ENCODE measurements at regions not wholly inside any gene's neighbourhood (a gene's known extent, or its start where the extent isn't known, plus 50 kb on each side); places are given as distances from the start of the nearest gene placed in this dataset.

DNA sequence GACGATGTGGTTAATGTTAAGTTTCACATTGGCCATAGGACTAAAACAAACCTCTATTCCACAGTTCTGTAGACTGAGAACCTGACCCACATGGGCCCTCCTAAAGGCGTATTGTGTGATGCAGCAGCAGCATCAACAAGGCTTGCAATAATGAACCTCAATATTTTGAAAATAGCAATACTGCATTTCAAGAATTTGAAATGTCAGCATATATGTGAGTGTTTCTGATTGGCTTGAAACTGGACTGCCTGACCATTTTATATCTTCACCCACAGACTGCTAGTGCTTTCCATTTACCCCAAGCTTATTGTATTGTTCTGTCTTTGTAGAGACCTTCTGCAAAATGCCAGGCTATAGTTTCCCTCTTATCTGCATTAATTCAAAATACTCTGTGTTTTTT, 1122.3 kb downstream of the IGSF11 start:
- DNase-seq (ENCODE audit: low read depth): no peak
- TF ChIP-seq, protein P1, sequence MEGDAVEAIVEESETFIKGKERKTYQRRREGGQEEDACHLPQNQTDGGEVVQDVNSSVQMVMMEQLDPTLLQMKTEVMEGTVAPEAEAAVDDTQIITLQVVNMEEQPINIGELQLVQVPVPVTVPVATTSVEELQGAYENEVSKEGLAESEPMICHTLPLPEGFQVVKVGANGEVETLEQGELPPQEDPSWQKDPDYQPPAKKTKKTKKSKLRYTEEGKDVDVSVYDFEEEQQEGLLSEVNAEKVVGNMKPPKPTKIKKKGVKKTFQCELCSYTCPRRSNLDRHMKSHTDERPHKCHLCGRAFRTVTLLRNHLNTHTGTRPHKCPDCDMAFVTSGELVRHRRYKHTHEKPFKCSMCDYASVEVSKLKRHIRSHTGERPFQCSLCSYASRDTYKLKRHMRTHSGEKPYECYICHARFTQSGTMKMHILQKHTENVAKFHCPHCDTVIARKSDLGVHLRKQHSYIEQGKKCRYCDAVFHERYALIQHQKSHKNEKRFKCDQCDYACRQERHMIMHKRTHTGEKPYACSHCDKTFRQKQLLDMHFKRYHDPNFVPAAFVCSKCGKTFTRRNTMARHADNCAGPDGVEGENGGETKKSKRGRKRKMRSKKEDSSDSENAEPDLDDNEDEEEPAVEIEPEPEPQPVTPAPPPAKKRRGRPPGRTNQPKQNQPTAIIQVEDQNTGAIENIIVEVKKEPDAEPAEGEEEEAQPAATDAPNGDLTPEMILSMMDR (conservative IDR thresholded peaks at IDR 0.05; ENCODE audit: low read depth, low read length): no peak
- no peak overlapping the region for H3K4me3 ChIP-seq (ENCODE audit: low read depth, low read length)

DNA sequence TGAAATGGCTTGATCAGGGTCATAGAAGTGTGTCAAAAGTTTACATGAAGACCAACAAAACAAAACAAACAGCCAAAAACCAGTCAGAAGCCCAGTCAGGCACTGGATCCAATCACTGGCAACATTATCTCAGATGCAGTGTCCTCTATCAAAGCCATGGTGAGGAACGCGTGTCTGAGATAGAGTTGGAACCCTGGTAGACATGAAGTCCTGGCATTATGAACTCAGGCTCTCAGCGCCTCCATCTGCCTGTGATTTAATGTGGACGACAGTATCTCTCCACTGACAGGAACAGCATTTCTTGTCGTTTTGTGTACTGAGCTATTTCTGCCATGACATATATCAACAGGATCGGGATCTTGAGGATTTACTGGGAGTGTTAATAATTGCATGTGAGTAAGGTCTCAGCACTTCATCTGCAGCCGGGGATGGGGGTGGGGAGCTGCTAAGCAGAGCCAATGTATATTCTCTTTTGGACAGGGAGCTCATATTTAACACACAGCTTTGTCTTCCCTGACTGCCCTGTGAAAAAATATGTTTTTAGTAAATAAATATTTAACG, 1120.0 kb downstream of the IGSF11 start:
- no peak for DNase-seq (ENCODE audit: low read depth)
- TF ChIP-seq, protein P1 (conservative IDR thresholded peaks at IDR 0.05; ENCODE audit: low read depth, low read length): no peak

DNA sequence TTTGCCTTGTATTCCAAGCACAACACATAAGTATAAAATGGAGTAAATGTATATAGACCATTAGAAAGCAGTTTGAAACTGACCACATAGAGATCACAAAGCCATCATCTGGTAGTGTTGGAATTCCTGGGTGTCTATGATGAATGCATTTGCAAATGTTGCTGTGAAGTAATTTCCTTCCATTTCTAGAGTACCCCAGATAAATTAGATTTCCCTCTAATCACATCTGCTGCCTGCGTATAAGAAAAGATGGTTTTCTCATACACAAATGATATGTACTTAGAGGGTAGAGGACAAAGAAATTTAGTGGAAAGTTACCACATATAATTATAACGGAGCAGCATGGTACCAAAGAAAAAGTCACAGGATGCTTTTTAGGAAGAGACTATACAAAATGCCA, 1117.8 kb downstream of the IGSF11 start:
- H3K4me3 ChIP-seq (ENCODE audit: low read depth, low read length): no peak overlapping the region
- TF ChIP-seq, protein P1 (conservative IDR thresholded peaks at IDR 0.05; ENCODE audit: low read depth, low read length): no peak
- DNase-seq (ENCODE audit: low read depth): no peak

More for the DNA sequence above, 1120.0 kb downstream of the IGSF11 start:
- no peak overlapping the region for H3K4me3 ChIP-seq (ENCODE audit: low read depth, low read length)

- TF ChIP-seq, protein P1 (conservative IDR thresholded peaks at IDR 0.05; ENCODE audit: low read depth, low read length): no peak
- DNase-seq (ENCODE audit: low read depth): no peak
- H3K4me3 ChIP-seq (ENCODE audit: low read depth, low read length): no peak overlapping the region
These were observed 1115.0 kb downstream of the IGSF11 start for GRCh38 chr3:117919621-117920020.

DNA sequence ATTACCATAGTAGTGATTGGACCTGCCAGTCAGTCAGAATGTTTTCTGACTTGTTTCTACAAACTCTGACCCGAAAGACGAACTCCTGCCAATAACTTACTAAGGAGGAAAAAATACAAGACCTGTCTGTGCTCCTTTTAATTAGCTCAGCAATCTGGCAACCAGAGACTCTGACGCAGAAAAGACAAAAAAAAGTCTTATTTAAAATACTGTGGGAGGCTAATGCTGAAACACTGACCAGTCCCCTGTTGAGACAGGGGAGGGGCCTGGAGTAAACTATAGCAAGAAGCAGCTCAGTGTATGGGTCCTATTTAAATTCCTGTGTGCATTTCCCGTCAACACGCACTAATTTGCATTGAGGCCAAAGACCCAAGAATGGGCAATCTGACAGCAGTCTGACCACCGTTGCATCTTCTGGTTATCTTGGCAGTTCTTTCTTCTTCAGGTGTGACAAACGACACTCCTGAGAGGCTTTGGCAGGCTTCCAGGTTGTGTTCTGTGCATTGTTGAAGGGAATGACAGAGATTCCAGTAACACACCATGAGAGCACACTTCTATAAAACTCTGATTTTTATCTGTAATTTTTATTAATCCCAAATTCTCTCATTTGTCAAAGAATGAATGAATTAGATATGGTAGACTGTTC, 1114.3 kb downstream of the IGSF11 start:
- H3K4me3 ChIP-seq (ENCODE audit: low read depth, low read length): no peak overlapping the region
- no peak for DNase-seq (ENCODE audit: low read depth)
- TF ChIP-seq, protein P1 (conservative IDR thresholded peaks at IDR 0.05; ENCODE audit: low read depth, low read length): no peak

- TF ChIP-seq, protein P1 (conservative IDR thresholded peaks at IDR 0.05; ENCODE audit: low read depth, low read length): no peak
- no peak overlapping the region for H3K4me3 ChIP-seq (ENCODE audit: low read depth, low read length)
- no peak for DNase-seq (ENCODE audit: low read depth)
These were observed 1113.2 kb downstream of the IGSF11 start for GRCh38 chr3:117921411-117921810.

GRCh38 chr3:117922039-117922438, 1112.6 kb downstream of the IGSF11 start:
- no peak overlapping the region for H3K4me3 ChIP-seq (ENCODE audit: low read depth, low read length)
- TF ChIP-seq, protein P1 (conservative IDR thresholded peaks at IDR 0.05; ENCODE audit: low read depth, low read length): no peak
- DNase-seq (ENCODE audit: low read depth): no peak

Data from choroid plexus epithelial cell (primary cell).